Spleen (tissue), 11 donors: ENCODE measurements at regions not wholly inside any gene's neighbourhood (a gene's known extent, or its start where the extent isn't known, plus 50 kb on each side); places are given as distances from the start of the nearest gene placed in this dataset.

Experiments
- DNase-seq: peaks from one replicate; pipeline ENCODE4 v3.0.0-alpha.2; 2020
- H3K27ac ChIP-seq, 8 donors: fragments of 200-600 bp; sonication (generic) in 7 of 8; 1 replicate in 4 of 8; 2 replicates in 4 of 8; pipeline versions ENCODE4 v1.5.0 to v1.8.0; 2016 to 2021; ENCODE audit warnings: inconsistent platforms in 4 of 8, mild to moderate bottlenecking in 4 of 8, moderate library complexity in 1 of 8
- H3K27me3 ChIP-seq, 7 donors: fragments of 200-600 bp; sonication (generic) in 6 of 7; replicated peaks in 1 of 7; 1 replicate in 4 of 7; 2 replicates in 3 of 7; pipeline versions ENCODE4 v1.5.0 to v1.8.0; 2016 to 2021; ENCODE audit warnings: inconsistent platforms in 3 of 7, mild to moderate bottlenecking in 1 of 7
- H3K36me3 ChIP-seq, 6 donors: fragments of 200-600 bp; sonication (generic) in 5 of 6; 1 replicate in 4 of 6; 2 replicates in 2 of 6; pipeline versions ENCODE4 v1.5.0 to v1.8.0; 2016 to 2021; ENCODE audit warnings: inconsistent platforms in 2 of 6
- H3K4me1 ChIP-seq, 6 donors: fragments of 200-600 bp; sonication (generic) in 5 of 6; 1 replicate in 3 of 6; 2 replicates in 3 of 6; pipeline versions ENCODE4 v1.5.0 to v1.8.0; 2016 to 2021; ENCODE audit warnings: inconsistent platforms in 3 of 6
- H3K4me3 ChIP-seq, 8 donors: fragments of 200-600 bp; sonication (generic) in 7 of 8; 1 replicate in 4 of 8; 2 replicates in 4 of 8; pipeline versions ENCODE4 v1.5.0 to v1.8.0; 2016 to 2021; ENCODE audit warnings: inconsistent platforms in 4 of 8, mild to moderate bottlenecking in 4 of 8, moderate library complexity in 2 of 8
- H3K9me3 ChIP-seq, 8 donors: fragments of 200-600 bp; sonication (generic) in 7 of 8; 1 replicate in 4 of 8; 2 replicates in 4 of 8; pipeline versions ENCODE4 v1.5.0 to v1.8.0; 2016 to 2021; ENCODE audit warnings: inconsistent platforms in 4 of 8
- POLR2A ChIP-seq, 3 donors: fragments of 450-650 bp; IDR thresholded peaks; one replicate each; pipeline ENCODE4 v1.5.1; 2017; ENCODE audit warnings: antibody characterized with exemption in 3 of 3, mild to moderate bottlenecking in 1 of 3
- POLR2AphosphoS5 ChIP-seq, 3 donors: sonication (generic); formaldehyde crosslinking; IDR thresholded peaks; one replicate each; pipeline ENCODE4 v1.5.1; 2017; ENCODE audit warnings: antibody characterized with exemption in 3 of 3
- WGBS, 5 donors: extraction: QIAGEN DNeasy Blood & Tissue Kit in 3 of 5; methylation state at CpG; one replicate each; pipeline versions ENCODE4 v1.1.5 to v1.1.7; 2013 to 2018; 5-methylcytosine and 5-hydroxymethylcytosine counted together
- intact Hi-C: fragments of 100-400 bp; cut with DNase I; formaldehyde crosslinking; loops from one replicate; pipeline ENCODE4 v1.15.0; 2023; ENCODE audit warnings: low total_unique reads
- TF ChIP-seq, protein P1 (sequence below), 11 experiments: fragments of 200-600 bp in 7 of 11; fragments of 450-650 bp in 4 of 11; sonication (generic) in 4 of 11; IDR thresholded peaks in 8 of 11; conservative IDR thresholded peaks in 3 of 11; 1 replicate in 7 of 11; 2 replicates in 4 of 11; pipeline versions ENCODE4 v1.4.0 to v1.8.0; 2016 to 2021; ENCODE audit warnings: antibody characterized with exemption in 11 of 11, inconsistent platforms in 4 of 11, mild to moderate bottlenecking in 1 of 11
- donor health status: healthy with polysubstance abuse.
- donor health status: DM: no; HTN: no; CAD: no; lungs with moderate emphysema.
- donor health status: DM: no; HTN: no; CAD: no.
- donor health status: Bipolar disorder and iron deficiency.
- donor health status: healthy.
- donor health status: DM: no; HTN: no; CAD: no.
- donor health status: DM: yes; HTN: yes; CAD: no.

DNA sequence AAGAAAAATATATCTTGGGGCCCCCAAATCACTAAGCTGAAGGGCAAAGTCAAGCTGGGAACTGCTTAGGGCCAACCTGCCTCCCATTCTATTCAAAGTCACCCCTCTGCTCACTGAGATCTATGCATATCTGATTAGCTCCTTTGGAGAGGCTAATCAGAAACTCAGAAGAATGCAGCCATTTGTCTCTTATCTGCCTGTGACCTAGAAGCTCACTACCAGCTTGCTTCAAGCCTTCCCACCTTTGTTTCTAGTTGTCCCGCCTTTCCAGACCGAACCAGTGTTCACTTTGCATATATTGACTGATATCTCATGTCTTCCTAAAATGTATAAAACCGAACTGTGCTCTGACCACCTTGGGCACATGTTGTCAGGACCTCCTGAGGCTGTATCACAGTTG is 479.4 kb downstream of the METTL4 start:
- H3K27ac ChIP-seq: no peak overlapping the region
- no peak overlapping the region for H3K4me3 ChIP-seq

DNA sequence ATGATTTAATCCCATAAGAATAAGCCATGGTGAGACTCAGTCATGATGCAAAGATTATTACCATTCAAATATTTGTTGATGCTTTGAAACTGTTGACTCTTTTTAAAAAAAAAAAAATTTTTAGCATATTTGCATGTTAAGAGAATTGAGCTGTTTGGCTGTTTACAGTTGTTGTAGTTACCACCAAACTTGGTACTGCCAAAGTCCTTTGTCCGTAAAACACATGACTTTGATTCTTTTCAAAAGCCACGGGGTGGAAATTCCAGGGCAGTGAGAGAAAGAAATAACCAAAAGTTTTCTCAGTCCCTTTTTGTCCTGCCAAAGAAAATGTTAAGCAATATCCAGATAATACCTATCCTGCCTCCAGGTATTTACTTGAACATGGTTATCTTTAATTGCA is 474.8 kb downstream of the METTL4 start:
- TF ChIP-seq, protein P1, sequence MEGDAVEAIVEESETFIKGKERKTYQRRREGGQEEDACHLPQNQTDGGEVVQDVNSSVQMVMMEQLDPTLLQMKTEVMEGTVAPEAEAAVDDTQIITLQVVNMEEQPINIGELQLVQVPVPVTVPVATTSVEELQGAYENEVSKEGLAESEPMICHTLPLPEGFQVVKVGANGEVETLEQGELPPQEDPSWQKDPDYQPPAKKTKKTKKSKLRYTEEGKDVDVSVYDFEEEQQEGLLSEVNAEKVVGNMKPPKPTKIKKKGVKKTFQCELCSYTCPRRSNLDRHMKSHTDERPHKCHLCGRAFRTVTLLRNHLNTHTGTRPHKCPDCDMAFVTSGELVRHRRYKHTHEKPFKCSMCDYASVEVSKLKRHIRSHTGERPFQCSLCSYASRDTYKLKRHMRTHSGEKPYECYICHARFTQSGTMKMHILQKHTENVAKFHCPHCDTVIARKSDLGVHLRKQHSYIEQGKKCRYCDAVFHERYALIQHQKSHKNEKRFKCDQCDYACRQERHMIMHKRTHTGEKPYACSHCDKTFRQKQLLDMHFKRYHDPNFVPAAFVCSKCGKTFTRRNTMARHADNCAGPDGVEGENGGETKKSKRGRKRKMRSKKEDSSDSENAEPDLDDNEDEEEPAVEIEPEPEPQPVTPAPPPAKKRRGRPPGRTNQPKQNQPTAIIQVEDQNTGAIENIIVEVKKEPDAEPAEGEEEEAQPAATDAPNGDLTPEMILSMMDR (IDR thresholded peaks at IDR 0.05 in 8 of 11, conservative IDR thresholded peaks at IDR 0.05 in 3 of 11): no peak
- TF ChIP-seq POLR2A (IDR thresholded peaks at IDR 0.05) (no peak), POLR2AphosphoS5 (IDR thresholded peaks at IDR 0.05) (no peak)
- no peaks in the 10 kb centered on the region for H3K9me3 ChIP-seq
- H3K27ac ChIP-seq: no peak overlapping the region
- no peaks in the 10 kb centered on the region for H3K27me3 ChIP-seq
- no peaks in the 10 kb centered on the region for H3K36me3 ChIP-seq
- no peaks in the 10 kb centered on the region for H3K4me1 ChIP-seq
- DNase-seq: no peak
- H3K4me3 ChIP-seq: no peak overlapping the region
- intact Hi-C loops: no loop called here
- 73 to 90% (median 87%) methylated on average over 2 of the region's 2 CpGs for WGBS, 5 donors

More for the DNA sequence above, 479.4 kb downstream of the METTL4 start:
- TF ChIP-seq, protein P1 (IDR thresholded peaks at IDR 0.05 in 8 of 11, conservative IDR thresholded peaks at IDR 0.05 in 3 of 11): no peak
- TF ChIP-seq POLR2AphosphoS5 (IDR thresholded peaks at IDR 0.05): no peak
- no peak for TF ChIP-seq POLR2A (IDR thresholded peaks at IDR 0.05)
- Histone ChIP-seq H3K4me1 (no peaks in the 10 kb centered on the region), H3K36me3 (no peaks in the 10 kb centered on the region), H3K27me3 (no peaks in the 10 kb centered on the region), H3K9me3 (no peaks in the 10 kb centered on the region)
- DNase-seq: no peak
- intact Hi-C loops: no loop called here
- WGBS, 5 donors: 74 to 92% (median 89%) methylated on average over 3 of the region's 3 CpGs

DNA sequence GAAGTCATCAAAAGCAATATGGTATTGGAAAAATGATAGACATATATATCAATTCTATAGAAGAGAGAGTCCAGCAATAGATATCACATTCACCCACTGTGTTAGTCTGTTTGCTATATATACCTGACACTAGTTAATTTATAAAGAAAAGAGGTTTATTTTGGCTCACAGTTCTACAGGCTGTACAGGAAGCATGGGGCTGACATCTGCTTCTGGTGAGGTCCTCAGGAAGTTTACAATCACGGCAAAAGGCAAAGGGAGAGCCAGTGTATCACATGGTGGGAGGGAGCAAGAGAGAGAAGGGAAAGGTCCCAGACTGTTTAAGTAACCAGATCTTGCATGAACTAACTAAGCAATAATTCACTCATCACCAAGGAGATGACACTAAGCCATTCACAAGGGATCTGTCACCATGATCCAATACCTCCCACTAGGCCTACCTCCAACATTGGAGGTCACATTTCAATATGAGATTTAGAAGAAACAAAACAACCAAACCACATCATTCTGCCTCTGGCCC is 470.6 kb downstream of the METTL4 start:
- Histone ChIP-seq H3K4me1 (no peaks in the 10 kb centered on the region), H3K9me3 (no peaks in the 10 kb centered on the region), H3K27me3 (peaks cover 0 to 7% (median 0%) of the 10 kb centered on the region in 7 donors), H3K27ac (no peak overlapping the region), H3K4me3 (no peak overlapping the region), H3K36me3 (no peaks in the 10 kb centered on the region)
- intact Hi-C loops: loop anchor here (10.0 kb wide), 2 partner anchors 124 to 444 kb away; no protein-coding TSS in a partner anchor
- TF ChIP-seq POLR2AphosphoS5 (IDR thresholded peaks at IDR 0.05) (no peak), POLR2A (IDR thresholded peaks at IDR 0.05) (no peak)
- TF ChIP-seq, protein P1 (IDR thresholded peaks at IDR 0.05 in 8 of 11, conservative IDR thresholded peaks at IDR 0.05 in 3 of 11): no peak
- no peak for DNase-seq
- WGBS, 5 donors: 26 to 71% (median 48%) methylated on average over 1 of the region's 1 CpG

DNA sequence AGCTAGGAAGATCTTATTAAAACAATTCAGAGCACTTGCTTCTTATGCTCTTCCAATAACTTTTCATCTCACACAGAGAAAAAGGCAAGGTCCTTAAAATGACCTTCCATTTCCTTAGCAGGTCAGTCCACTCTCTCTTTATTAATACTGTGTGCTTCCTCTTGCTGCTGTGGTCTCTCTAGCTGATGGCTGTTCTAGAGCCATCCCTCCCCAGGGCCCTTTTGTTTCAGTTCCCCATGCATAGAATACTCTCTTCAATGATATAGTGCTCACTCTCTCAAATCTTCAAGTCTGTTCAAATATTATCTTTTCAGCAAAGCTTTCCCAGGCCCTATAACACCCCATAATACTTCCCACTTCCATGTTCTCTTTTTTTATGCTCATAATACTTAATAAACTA is 469.3 kb downstream of the METTL4 start:
- Histone ChIP-seq H3K4me3 (no peak overlapping the region), H3K9me3 (no peaks in the 10 kb centered on the region), H3K4me1 (no peaks in the 10 kb centered on the region), H3K27me3 (peaks cover 0 to 7% (median 0%) of the 10 kb centered on the region in 7 donors), H3K27ac (no peak overlapping the region), H3K36me3 (no peaks in the 10 kb centered on the region)
- intact Hi-C loops: loop anchor here (10.0 kb wide), 2 partner anchors 123 to 443 kb away; no protein-coding TSS in a partner anchor
- TF ChIP-seq, protein P1 (IDR thresholded peaks at IDR 0.05 in 8 of 11, conservative IDR thresholded peaks at IDR 0.05 in 3 of 11): no peak
- TF ChIP-seq POLR2A (IDR thresholded peaks at IDR 0.05) (no peak), POLR2AphosphoS5 (IDR thresholded peaks at IDR 0.05) (no peak)
- no peak for DNase-seq
